GM21360 (cell line): ENCODE measurements at regions not wholly inside any gene's neighbourhood (a gene's known extent, or its start where the extent isn't known, plus 50 kb on each side); places are given as distances from the start of the nearest gene placed in this dataset.

Source experiments
- ATAC-seq: cut with Tn5 transposase; IDR thresholded peaks from one replicate; pipeline ENCODE4 v1.9.1; 2021; ENCODE audit warnings: mild to moderate bottlenecking, moderate library complexity; ENCODE audit not compliant: unreplicated experiment

- ATAC-seq, result no peak
Observed at GRCh38 chr14:106842687-106843086, 1316.3 kb downstream of the TMEM121 start.

- no peak for ATAC-seq
Observed at GRCh38 chr14:106843386-106843785, 1317.0 kb downstream of the TMEM121 start.

GRCh38 chr14:106843951-106844483 is 1317.6 kb downstream of the TMEM121 start:
- no peak for ATAC-seq

- ATAC-seq, result peak; percentile 44
Observed at GRCh38 chr14:106844608-106845285, 1318.4 kb downstream of the TMEM121 start.

GRCh38 chr14:106845286-106846087 is 1319.1 kb downstream of the TMEM121 start:
- peak; percentile 15 for ATAC-seq

DNA sequence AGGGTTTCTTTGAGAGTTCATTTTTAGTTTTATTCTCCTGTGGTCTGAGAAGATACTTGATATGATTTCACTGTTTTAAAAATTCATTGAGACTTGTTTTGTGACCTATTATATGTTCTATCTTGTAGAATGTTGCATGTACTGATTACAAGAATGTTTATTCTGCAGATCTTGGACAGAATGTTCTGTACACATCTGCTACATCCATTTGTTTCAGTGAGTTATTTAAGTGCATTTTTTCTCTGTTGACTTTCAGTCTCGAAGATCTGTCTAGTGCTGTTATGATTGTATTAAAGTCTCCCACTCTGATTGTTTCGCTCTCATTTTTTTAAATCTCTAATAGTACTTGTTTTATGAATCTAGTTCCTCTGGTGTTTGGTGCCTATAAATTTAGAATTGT is 1319.8 kb downstream of the TMEM121 start:
- no peak for ATAC-seq

GRCh38 chr14:106848330-106849121 is 1322.1 kb downstream of the TMEM121 start:
- ATAC-seq, result no peak

- peak; percentile 42 for ATAC-seq
Observed at GRCh38 chr14:106850913-106851825, 1324.8 kb downstream of the TMEM121 start.

GRCh38 chr14:106872611-106873446 is 1346.4 kb downstream of the TMEM121 start:
- no peak for ATAC-seq

DNA sequence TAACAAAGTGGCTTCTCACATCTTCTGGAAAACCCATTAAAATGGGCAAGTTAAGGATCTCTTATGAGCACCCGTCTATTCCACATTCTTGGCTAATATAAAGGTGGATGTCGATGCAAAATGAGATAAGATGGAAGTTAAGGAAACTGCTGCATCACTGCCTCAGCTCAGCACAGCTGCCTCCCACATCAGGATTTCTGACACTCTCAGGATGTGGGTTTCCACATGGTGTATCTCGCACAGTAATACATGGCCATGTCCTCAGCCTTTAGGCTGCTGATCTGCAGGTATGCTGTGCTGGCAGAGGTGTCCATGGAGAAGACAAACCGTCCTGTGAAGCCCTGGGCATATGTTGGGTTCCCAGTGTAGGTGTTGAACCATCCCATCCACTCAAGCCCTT is 1348.0 kb downstream of the TMEM121 start:
- ATAC-seq, result no peak

DNA sequence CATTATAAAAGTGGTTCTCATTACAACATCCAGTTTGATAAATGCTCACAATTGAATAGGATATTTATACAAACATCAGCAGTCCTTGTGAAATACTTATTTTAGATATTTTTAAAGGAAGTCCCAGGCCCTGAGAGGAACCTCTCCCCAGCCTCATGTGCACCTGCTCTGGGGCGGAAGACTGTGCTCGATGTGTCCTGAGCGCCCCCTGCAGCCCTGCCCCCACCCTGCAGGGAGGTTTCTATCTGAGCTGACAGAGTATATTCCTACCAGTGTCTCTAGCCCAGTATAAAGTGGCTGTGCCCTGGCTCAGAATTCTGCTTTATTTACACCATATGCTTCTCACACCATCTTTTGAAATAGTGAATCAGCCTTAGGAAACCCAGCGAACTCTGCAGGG is 1349.1 kb downstream of the TMEM121 start:
- ATAC-seq, result no peak

DNA sequence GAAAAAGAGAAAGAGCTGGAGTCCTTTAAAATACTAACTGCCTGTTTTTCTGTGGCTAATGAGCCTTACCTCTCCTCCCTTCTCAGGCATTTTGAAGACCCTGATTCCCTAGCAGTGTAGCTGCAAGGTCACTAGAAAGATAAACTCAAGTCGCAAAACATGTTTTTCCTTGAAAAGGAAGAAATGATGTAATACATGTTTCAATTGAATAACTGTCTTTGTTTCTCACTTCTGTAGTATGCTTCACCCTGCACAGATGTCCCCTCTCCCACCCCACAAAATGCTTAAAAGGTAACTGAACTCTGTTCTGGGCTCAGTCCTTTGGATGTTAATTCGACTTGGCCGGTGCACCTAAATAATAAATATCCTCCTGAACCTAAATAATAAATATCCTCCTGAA is 1350.3 kb downstream of the TMEM121 start:
- no peak for ATAC-seq

DNA sequence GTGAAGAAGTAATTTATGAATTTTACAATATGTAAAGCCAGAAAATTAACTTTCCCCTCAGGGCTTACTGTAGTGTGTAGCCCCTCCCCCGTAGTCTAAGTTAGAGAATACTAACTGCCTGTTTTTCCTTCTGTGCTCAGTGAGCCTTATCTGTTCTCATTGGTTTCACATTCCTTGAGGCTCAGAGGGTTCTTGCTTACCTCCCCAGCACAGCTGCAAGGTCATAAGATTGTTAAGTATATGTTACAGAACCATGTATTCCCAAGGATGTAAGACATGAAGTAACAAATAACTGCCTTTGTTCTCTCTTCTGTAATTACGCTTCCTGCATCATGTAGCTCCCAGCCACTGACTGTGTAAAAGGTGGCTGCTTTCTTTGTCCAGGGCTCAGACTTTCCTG is 1351.1 kb downstream of the TMEM121 start:
- no peak for ATAC-seq

- peak; percentile 60 for ATAC-seq
Observed at GRCh38 chr14:106879241-106879640, 1352.9 kb downstream of the TMEM121 start.

DNA sequence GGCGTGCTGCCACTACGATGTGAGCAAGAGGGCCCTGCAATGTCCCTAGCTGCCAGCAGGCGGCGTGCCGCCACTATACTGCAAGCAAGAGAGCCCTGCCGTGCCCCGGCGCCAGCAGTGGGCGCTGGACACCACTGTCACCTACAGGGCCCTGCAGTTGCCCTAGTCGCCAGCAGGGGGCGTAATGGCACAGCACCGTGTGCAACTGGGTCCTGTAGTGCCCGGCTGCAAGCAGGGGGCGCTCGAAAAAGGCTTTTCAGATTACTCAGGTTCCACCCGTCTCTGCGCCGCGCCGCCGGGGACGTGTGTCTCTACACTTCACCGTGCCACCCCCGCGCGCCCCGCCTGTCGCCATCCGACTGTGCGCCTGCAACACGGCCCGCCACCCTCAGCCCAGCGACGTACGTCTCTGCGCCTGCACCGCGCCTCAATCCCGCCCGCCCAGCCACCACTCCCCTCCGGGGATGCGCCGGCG is 1356.9 kb downstream of the TMEM121 start:
- ATAC-seq, result no peak
